Caco-2 (cell line): ENCODE measurements at regions not wholly inside any gene's neighbourhood (a gene's known extent, or its start where the extent isn't known, plus 50 kb on each side); places are given as distances from the start of the nearest gene placed in this dataset.
"Not testable (repeated sequence)": the region's sequence is repeated elsewhere in the genome, so short reads cannot be mapped to it uniquely, and the experiment has no call there.

Experiments
- BruUV-seq: library from RNA; stranded (reverse); fragments of 400-500 nt; replicated peaks from 2 replicates; lab custom pipeline; 2021; lab: Mats Ljungman, UMichigan
- CTCF ChIA-PET: fragments of 300-600 bp; sonication (Branson Sonifier 250); formaldehyde crosslinking; loops from one replicate; lab custom pipeline; 2022; ENCODE audit warnings: antibody characterized with exemption; lab: Charles Lee
- POLR2A ChIA-PET: fragments of 300-600 bp; sonication (Branson Sonifier 250); formaldehyde crosslinking; loops from one replicate; lab custom pipeline; 2022; ENCODE audit warnings: antibody characterized with exemption; lab: Charles Lee
- DNase-seq, 2 experiments: peaks; one replicate each; pipeline versions ENCODE4 v3.0.0 to v3.0.0-alpha.2; 2020 to 2022
- H3K27me3 ChIP-seq: replicated peaks from 2 replicates; pipeline ENCODE4 v1.6.0; 2011; ENCODE audit warnings: low read length; ENCODE audit not compliant: control insufficient read depth, insufficient read depth
- H3K36me3 ChIP-seq: 2 replicates; pipeline ENCODE4 v1.5.1; 2011; ENCODE audit warnings: low read length; ENCODE audit not compliant: control insufficient read depth, insufficient read depth
- H3K4me1 ChIP-seq: fragments of 250-450 bp; sonication (Bioruptor Pico); 2 replicates; pipeline ENCODE4 v1.5.1; 2020; ENCODE audit warnings: mild to moderate bottlenecking
- H3K4me3 ChIP-seq: 2 replicates; pipeline ENCODE4 v1.5.1; 2011; ENCODE audit warnings: low read depth, mild to moderate bottlenecking, control low read depth, low read length
- H3K9me3 ChIP-seq: fragments of 250-450 bp; sonication (Bioruptor Pico); 2 replicates; pipeline ENCODE4 v1.5.1; 2020; ENCODE audit warnings: mild to moderate bottlenecking, moderate library complexity
- H3K27ac Mint-ChIP-seq: one replicate; pipeline ENCODE4 v1.8.0; 2022; ENCODE audit warnings: mixed read lengths; ENCODE audit not compliant: unreplicated experiment
- H3K27me3 Mint-ChIP-seq: one replicate; pipeline ENCODE4 v1.8.0; 2022; ENCODE audit warnings: mixed read lengths; ENCODE audit not compliant: insufficient read depth, unreplicated experiment
- H3K36me3 Mint-ChIP-seq: one replicate; pipeline ENCODE4 v1.8.0; 2022; ENCODE audit warnings: mild to moderate bottlenecking, mixed read lengths; ENCODE audit not compliant: insufficient read depth, unreplicated experiment
- H3K4me1 Mint-ChIP-seq: one replicate; pipeline ENCODE4 v1.8.0; 2022; ENCODE audit warnings: low read depth, mixed read lengths; ENCODE audit not compliant: unreplicated experiment
- H3K4me3 Mint-ChIP-seq: one replicate; pipeline ENCODE4 v1.8.0; 2022; ENCODE audit warnings: mild to moderate bottlenecking, moderate library complexity, mixed read lengths; ENCODE audit not compliant: unreplicated experiment
- H3K9me3 Mint-ChIP-seq: one replicate; pipeline ENCODE4 v1.8.0; 2022; ENCODE audit warnings: mixed read lengths; ENCODE audit not compliant: unreplicated experiment
- intact Hi-C: fragments of 100-400 bp; cut with micrococcal nuclease; formaldehyde crosslinking; loops from one replicate; pipeline ENCODE4 v1.10.0; 2022; ENCODE audit not compliant: unreplicated experiment
- TF ChIP-seq, protein P1 (sequence below), 2 experiments: fragments of 200-600 bp in 1 of 2; IDR thresholded peaks; 1 replicate in 1 of 2; 2 replicates in 1 of 2; pipeline versions ENCODE4 v1.5.1 to v1.8.0; 2011 to 2022; ENCODE audit warnings: antibody characterized with exemption in 1 of 2, control low read depth in 1 of 2, inconsistent platforms in 1 of 2, low read depth in 1 of 2, low read length in 1 of 2, mild to moderate bottlenecking in 1 of 2, moderate library complexity in 1 of 2; ENCODE audit not compliant: insufficient read depth in 1 of 2, severe bottlenecking in 1 of 2, unreplicated experiment in 1 of 2

DNA sequence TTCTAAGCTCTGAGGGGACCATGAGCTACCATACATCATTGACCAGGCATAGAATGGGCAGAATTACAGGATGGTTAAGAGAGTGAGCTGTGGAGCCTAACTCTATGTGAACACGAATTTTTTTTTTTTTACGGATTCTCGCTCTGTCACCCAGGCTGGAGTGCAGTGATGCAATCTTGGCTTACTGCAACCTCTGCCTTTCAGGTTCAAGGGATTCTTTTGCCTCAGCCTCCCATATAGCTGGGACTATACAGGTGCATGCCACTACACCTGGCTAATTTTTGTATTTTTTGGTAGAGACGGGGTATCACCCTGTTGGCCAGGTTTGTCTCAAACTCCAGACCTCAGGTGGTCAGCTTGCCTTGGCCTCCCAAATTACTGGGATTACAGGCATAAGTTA, 72.8 kb upstream of the PCAT7 start:
- Mint-ChIP-seq H3K36me3 (no peaks in the 10 kb centered on the region), H3K27me3 (no peaks in the 10 kb centered on the region), H3K4me3 (no peak overlapping the region), H3K4me1 (no peaks in the 10 kb centered on the region), H3K9me3 (no peaks in the 10 kb centered on the region), H3K27ac (no peak overlapping the region)
- Histone ChIP-seq H3K9me3 (no peaks in the 10 kb centered on the region), H3K27me3 (no peaks in the 10 kb centered on the region), H3K36me3 (no peaks in the 10 kb centered on the region), H3K4me1 (no peaks in the 10 kb centered on the region), H3K4me3 (no peak overlapping the region)
- no TSS peak for BruUV-seq
- CTCF ChIA-PET: no interaction called here
- intact Hi-C loops: no loop called here
- POLR2A ChIA-PET: no interaction called here
- DNase-seq: no peak
- TF ChIP-seq, protein P1, sequence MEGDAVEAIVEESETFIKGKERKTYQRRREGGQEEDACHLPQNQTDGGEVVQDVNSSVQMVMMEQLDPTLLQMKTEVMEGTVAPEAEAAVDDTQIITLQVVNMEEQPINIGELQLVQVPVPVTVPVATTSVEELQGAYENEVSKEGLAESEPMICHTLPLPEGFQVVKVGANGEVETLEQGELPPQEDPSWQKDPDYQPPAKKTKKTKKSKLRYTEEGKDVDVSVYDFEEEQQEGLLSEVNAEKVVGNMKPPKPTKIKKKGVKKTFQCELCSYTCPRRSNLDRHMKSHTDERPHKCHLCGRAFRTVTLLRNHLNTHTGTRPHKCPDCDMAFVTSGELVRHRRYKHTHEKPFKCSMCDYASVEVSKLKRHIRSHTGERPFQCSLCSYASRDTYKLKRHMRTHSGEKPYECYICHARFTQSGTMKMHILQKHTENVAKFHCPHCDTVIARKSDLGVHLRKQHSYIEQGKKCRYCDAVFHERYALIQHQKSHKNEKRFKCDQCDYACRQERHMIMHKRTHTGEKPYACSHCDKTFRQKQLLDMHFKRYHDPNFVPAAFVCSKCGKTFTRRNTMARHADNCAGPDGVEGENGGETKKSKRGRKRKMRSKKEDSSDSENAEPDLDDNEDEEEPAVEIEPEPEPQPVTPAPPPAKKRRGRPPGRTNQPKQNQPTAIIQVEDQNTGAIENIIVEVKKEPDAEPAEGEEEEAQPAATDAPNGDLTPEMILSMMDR (IDR thresholded peaks at IDR 0.05; ENCODE audit: insufficient read depth in 1 of 2, low read depth in 1 of 2, low read length in 1 of 2, severe bottlenecking in 1 of 2, unreplicated experiment in 1 of 2): no peak

DNA sequence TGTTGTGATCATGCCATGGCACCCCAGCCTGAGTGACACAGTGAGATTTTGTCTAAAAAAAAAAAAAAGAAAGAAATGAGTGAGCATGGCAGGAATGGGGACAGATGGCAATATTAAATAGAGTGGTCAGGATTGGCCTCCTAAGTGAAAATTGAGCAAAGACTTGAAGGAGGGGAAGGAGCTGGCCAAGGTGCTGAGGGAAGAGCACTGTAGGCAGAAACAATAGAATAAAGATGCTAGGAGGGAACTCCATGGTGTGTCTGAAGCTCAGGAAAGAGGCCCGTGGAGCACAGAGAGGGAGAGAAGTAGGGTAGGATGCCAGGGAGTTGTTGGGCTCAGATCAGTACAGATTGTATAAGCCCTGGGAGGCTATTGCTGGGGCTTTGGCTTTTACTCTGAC, 64.4 kb upstream of the PCAT7 start:
- no peaks in the 10 kb centered on the region for H3K4me1 Mint-ChIP-seq
- H3K4me1 ChIP-seq: no peaks in the 10 kb centered on the region

DNA sequence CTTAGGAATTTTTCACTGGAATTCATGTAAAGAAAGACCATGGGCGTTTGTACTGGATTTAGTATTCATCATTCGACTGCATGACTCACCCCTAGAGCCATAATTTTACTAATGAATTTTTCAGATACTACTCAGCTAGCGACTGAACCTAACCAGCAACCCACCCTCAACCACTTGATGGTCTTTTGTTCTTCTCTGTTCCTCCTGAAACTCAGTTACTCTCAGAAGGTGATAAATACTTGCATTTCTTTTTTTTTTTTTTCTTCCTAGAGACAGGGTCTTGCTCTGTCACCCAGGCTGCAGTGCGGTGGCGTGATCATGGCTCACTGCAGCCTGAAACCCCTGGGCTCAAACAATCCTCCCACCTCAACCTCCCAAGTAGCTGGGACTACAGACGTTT, 62.8 kb upstream of the PCAT7 start:
- DNase-seq, H3K4me1 Mint-ChIP-seq, H3K27me3 ChIP-seq, CTCF ChIA-PET, intact Hi-C loops, H3K4me3 Mint-ChIP-seq, POLR2A ChIA-PET, H3K9me3 ChIP-seq, H3K36me3 Mint-ChIP-seq, H3K36me3 ChIP-seq, H3K4me3 ChIP-seq, H3K27ac Mint-ChIP-seq, H3K4me1 ChIP-seq, H3K9me3 Mint-ChIP-seq, BruUV-seq, H3K27me3 Mint-ChIP-seq: not testable (repeated sequence)

More for the DNA sequence above, 64.4 kb upstream of the PCAT7 start:
- DNase-seq: no peak
- no TSS peak for BruUV-seq
- Mint-ChIP-seq H3K27ac (no peak overlapping the region), H3K9me3 (no peaks in the 10 kb centered on the region), H3K4me3 (no peak overlapping the region), H3K27me3 (no peaks in the 10 kb centered on the region), H3K36me3 (no peaks in the 10 kb centered on the region)
- H3K9me3 ChIP-seq: no peaks in the 10 kb centered on the region
- H3K36me3 ChIP-seq: no peaks in the 10 kb centered on the region
- H3K27me3 ChIP-seq: no peaks in the 10 kb centered on the region
- TF ChIP-seq, protein P1 (IDR thresholded peaks at IDR 0.05; ENCODE audit: insufficient read depth in 1 of 2, low read depth in 1 of 2, low read length in 1 of 2, severe bottlenecking in 1 of 2, unreplicated experiment in 1 of 2): no peak
- H3K4me3 ChIP-seq: no peak overlapping the region
- ChIA-PET CTCF (no interaction called here), POLR2A (no interaction called here)
- intact Hi-C loops: no loop called here
